Activated CD8-positive, alpha-beta T cell treated with anti-CD3 and anti-CD28 coated beads, Interleukin-2, amount 10 ng/mL, durations not matched to agents 7 days and 5 days (primary cell): ENCODE measurements at regions not wholly inside any gene's neighbourhood (a gene's known extent, or its start where the extent isn't known, plus 50 kb on each side); places are given as distances from the start of the nearest gene placed in this dataset.
"Not testable (repeated sequence)": the region's sequence is repeated elsewhere in the genome, so short reads cannot be mapped to it uniquely, and the experiment has no call there.

Source experiments
- ATAC-seq: fragments of 150-1000 bp; cut with Tn5 transposase; one replicate; pipeline ENCODE4 v1.10.0; 2021; ENCODE audit warnings: moderate library complexity
- CTCF ChIA-PET: fragments of 350-600 bp; sonication (Branson Sonifier 250); formaldehyde crosslinking; loops from one replicate; lab custom pipeline; 2021; ENCODE audit warnings: antibody characterized with exemption; lab: Charles Lee
- POLR2A ChIA-PET: fragments of 350-600 bp; sonication (Branson Sonifier 250); formaldehyde crosslinking; loops from one replicate; lab custom pipeline; 2021; ENCODE audit warnings: antibody characterized with exemption; lab: Charles Lee
- DNase-seq: peaks from one replicate; pipeline ENCODE4 v3.0.0-alpha.2; 2020
- H3K27ac Mint-ChIP-seq: one replicate; pipeline ENCODE4 v1.8.0; 2021; ENCODE audit warnings: mild to moderate bottlenecking, mixed read lengths
- H3K27me3 Mint-ChIP-seq: one replicate; pipeline ENCODE4 v1.8.0; 2021; ENCODE audit warnings: low read depth, mixed read lengths
- H3K36me3 Mint-ChIP-seq: one replicate; pipeline ENCODE4 v1.8.0; 2021; ENCODE audit warnings: low read depth, mixed read lengths
- H3K4me1 Mint-ChIP-seq: one replicate; pipeline ENCODE4 v1.8.0; 2021; ENCODE audit warnings: low read depth, mixed read lengths
- H3K4me3 Mint-ChIP-seq: one replicate; pipeline ENCODE4 v1.8.0; 2021; ENCODE audit warnings: mild to moderate bottlenecking, mixed read lengths
- H3K9me3 Mint-ChIP-seq: one replicate; pipeline ENCODE4 v1.8.0; 2022; ENCODE audit warnings: mixed read lengths; ENCODE audit not compliant: insufficient read depth

GRCh38 chr6:151689499-151690201, 117.8 kb upstream of the ESR1 start:
- Mint-ChIP-seq H3K4me3 (peak overlapping the region; percentile 69), H3K4me1 (peaks cover 18% of the 10 kb centered on the region), H3K9me3 (no peaks in the 10 kb centered on the region), H3K27me3 (peaks cover 4% of the 10 kb centered on the region), H3K36me3 (no peaks in the 10 kb centered on the region), H3K27ac (no peak overlapping the region)
- DNase-seq (no peak), ATAC-seq (no peak)
- POLR2A ChIA-PET, result interaction anchor here (1.0 to 1.2 kb wide), 2 partner anchors 9 to 68 kb away, joined by 4 to 5 read pairs; no protein-coding TSS in a partner anchor
- CTCF ChIA-PET, result interaction anchor here (1.0 to 3.2 kb wide), 15 partner anchors 13 to 649 kb away, joined by 3 to 27 read pairs (median 5); no protein-coding TSS in a partner anchor

- CTCF ChIA-PET, result interaction anchor here (0.6 to 3.2 kb wide), 25 partner anchors 12 to 667 kb away, joined by 3 to 27 read pairs (median 4); no protein-coding TSS in a partner anchor
- no peak for DNase-seq
- Mint-ChIP-seq H3K27me3 (peaks cover 4% of the 10 kb centered on the region), H3K9me3 (no peaks in the 10 kb centered on the region), H3K36me3 (no peaks in the 10 kb centered on the region), H3K4me1 (peaks cover 18% of the 10 kb centered on the region), H3K27ac (peak overlapping the region; percentile 75), H3K4me3 (peak overlapping the region; percentile 69)
- POLR2A ChIA-PET, result interaction anchor here (0.8 to 1.2 kb wide), 3 partner anchors 10 to 611 kb away, joined by 4 to 5 read pairs (median 4); no protein-coding TSS in a partner anchor
- ATAC-seq, result peak; percentile 37
Measured at GRCh38 chr6:151690303-151690702, 117.2 kb upstream of the ESR1 start.

GRCh38 chr6:151690768-151691562, 116.5 kb upstream of the ESR1 start:
- Mint-ChIP-seq H3K4me3 (peak overlapping the region; percentile 69), H3K4me1 (peaks cover 18% of the 10 kb centered on the region), H3K27ac (peak overlapping the region; percentile 75), H3K36me3 (no peaks in the 10 kb centered on the region), H3K9me3 (no peaks in the 10 kb centered on the region), H3K27me3 (peaks cover 4% of the 10 kb centered on the region)
- ATAC-seq, result peak; percentile 91
- ChIA-PET CTCF (interaction anchor here (0.6 to 3.2 kb wide), 25 partner anchors 12 to 666 kb away, joined by 3 to 27 read pairs (median 4); no protein-coding TSS in a partner anchor), POLR2A (interaction anchor here (0.8 to 1.2 kb wide), 3 partner anchors 11 to 611 kb away, joined by 4 to 5 read pairs (median 4); no protein-coding TSS in a partner anchor)
- DNase-seq, result peak; percentile 49

GRCh38 chr6:151692216-151692615, 115.3 kb upstream of the ESR1 start:
- H3K4me3 Mint-ChIP-seq, result no peak overlapping the region
- DNase-seq (no peak), ATAC-seq (no peak)
- H3K27me3 Mint-ChIP-seq, result peaks cover 4% of the 10 kb centered on the region
- H3K4me1 Mint-ChIP-seq, result peaks cover 18% of the 10 kb centered on the region
- H3K9me3 Mint-ChIP-seq, result no peaks in the 10 kb centered on the region
- POLR2A ChIA-PET, result no interaction called here
- CTCF ChIA-PET, result interaction anchor here (3.2 kb wide), 1 partner anchor 74 kb away, joined by 27 read pairs; no protein-coding TSS in a partner anchor
- no peak overlapping the region for H3K27ac Mint-ChIP-seq
- no peaks in the 10 kb centered on the region for H3K36me3 Mint-ChIP-seq

GRCh38 chr6:151693366-151693765, 114.1 kb upstream of the ESR1 start:
- no peaks in the 10 kb centered on the region for H3K9me3 Mint-ChIP-seq
- CTCF ChIA-PET, result interaction anchor here (2.0 kb wide), 1 partner anchor 72 kb away, joined by 7 read pairs; no protein-coding TSS in a partner anchor
- ATAC-seq (no peak), DNase-seq (no peak)
- no peaks in the 10 kb centered on the region for H3K36me3 Mint-ChIP-seq
- H3K27ac Mint-ChIP-seq, result no peak overlapping the region
- no peak overlapping the region for H3K4me3 Mint-ChIP-seq
- H3K4me1 Mint-ChIP-seq, result peaks cover 18% of the 10 kb centered on the region
- POLR2A ChIA-PET, result interaction anchor here (0.7 kb wide), 1 partner anchor 181 kb away, joined by 3 read pairs; no protein-coding TSS in a partner anchor
- peaks cover 1% of the 10 kb centered on the region for H3K27me3 Mint-ChIP-seq

GRCh38 chr6:151695156-151695555, 112.3 kb upstream of the ESR1 start:
- ATAC-seq (no peak), DNase-seq (no peak)
- CTCF ChIA-PET, result interaction anchor here (2.0 kb wide), 1 partner anchor 70 kb away, joined by 7 read pairs; no protein-coding TSS in a partner anchor
- Mint-ChIP-seq H3K36me3 (no peaks in the 10 kb centered on the region), H3K27me3 (no peaks in the 10 kb centered on the region), H3K4me1 (peaks cover 14% of the 10 kb centered on the region), H3K27ac (no peak overlapping the region), H3K4me3 (no peak overlapping the region), H3K9me3 (no peaks in the 10 kb centered on the region)
- POLR2A ChIA-PET, result no interaction called here

GRCh38 chr6:151696302-151696701, 111.2 kb upstream of the ESR1 start:
- DNase-seq, H3K4me3 Mint-ChIP-seq, H3K27ac Mint-ChIP-seq, H3K4me1 Mint-ChIP-seq, H3K27me3 Mint-ChIP-seq, H3K36me3 Mint-ChIP-seq, ATAC-seq, POLR2A ChIA-PET, CTCF ChIA-PET, H3K9me3 Mint-ChIP-seq: not testable (repeated sequence)

- no peaks in the 10 kb centered on the region for H3K27me3 Mint-ChIP-seq
- no peak for ATAC-seq
- CTCF ChIA-PET, result no interaction called here
Measured at GRCh38 chr6:151698931-151699700, 108.4 kb upstream of the ESR1 start.

GRCh38 chr6:151699719-151700118, 107.8 kb upstream of the ESR1 start:
- H3K27ac Mint-ChIP-seq, result no peak overlapping the region
- no peak for DNase-seq
- H3K27me3 Mint-ChIP-seq, result no peaks in the 10 kb centered on the region
- CTCF ChIA-PET, result no interaction called here
- POLR2A ChIA-PET, result no interaction called here
- ATAC-seq, result no peak
- H3K4me3 Mint-ChIP-seq, result no peak overlapping the region
- no peaks in the 10 kb centered on the region for H3K9me3 Mint-ChIP-seq
- peaks cover 10% of the 10 kb centered on the region for H3K4me1 Mint-ChIP-seq
- H3K36me3 Mint-ChIP-seq, result no peaks in the 10 kb centered on the region

More at GRCh38 chr6:151698931-151699700, 108.4 kb upstream of the ESR1 start:
- H3K4me1 Mint-ChIP-seq, result peaks cover 10% of the 10 kb centered on the region
- H3K9me3 Mint-ChIP-seq, result no peaks in the 10 kb centered on the region
- no peak overlapping the region for H3K4me3 Mint-ChIP-seq
- POLR2A ChIA-PET, result no interaction called here
- H3K36me3 Mint-ChIP-seq, result no peaks in the 10 kb centered on the region
- DNase-seq, result no peak
- no peak overlapping the region for H3K27ac Mint-ChIP-seq

GRCh38 chr6:151701911-151702562, 105.4 kb upstream of the ESR1 start:
- Mint-ChIP-seq H3K27me3 (peaks cover 1% of the 10 kb centered on the region), H3K9me3 (no peaks in the 10 kb centered on the region), H3K4me1 (peaks cover 10% of the 10 kb centered on the region), H3K4me3 (no peak overlapping the region), H3K27ac (no peak overlapping the region), H3K36me3 (no peaks in the 10 kb centered on the region)
- ATAC-seq, result no peak
- ChIA-PET CTCF (interaction anchor here (2.0 kb wide), 1 partner anchor 12 kb away, joined by 10 read pairs; no protein-coding TSS in a partner anchor), POLR2A (no interaction called here)
- no peak for DNase-seq
